Right lobe of liver (tissue), 4 donors: ENCODE measurements at regions not wholly inside any gene's neighbourhood (a gene's known extent, or its start where the extent isn't known, plus 50 kb on each side); places are given as distances from the start of the nearest gene placed in this dataset.

Experiments used
- POLR2A ChIP-seq: fragments of 450-650 bp; IDR thresholded peaks from one replicate; pipeline ENCODE4 v1.6.1; 2017; ENCODE audit warnings: antibody characterized with exemption, mild to moderate bottlenecking
- TF ChIP-seq, protein P1 (sequence below), 4 donors: fragments of 200-600 bp in 3 of 4; fragments of 450-650 bp in 1 of 4; IDR thresholded peaks; one replicate each; pipeline versions ENCODE4 v1.5.1 to v1.8.0; 2016 to 2022; ENCODE audit warnings: antibody characterized with exemption in 4 of 4, mild to moderate bottlenecking in 2 of 4
- donor health status: DM: no; HTN: no; CAD: no.
- donor health status: DM: no; HTN: no; CAD: no.
- donor health status: DM: no; HTN: yes; CAD: no.

DNA sequence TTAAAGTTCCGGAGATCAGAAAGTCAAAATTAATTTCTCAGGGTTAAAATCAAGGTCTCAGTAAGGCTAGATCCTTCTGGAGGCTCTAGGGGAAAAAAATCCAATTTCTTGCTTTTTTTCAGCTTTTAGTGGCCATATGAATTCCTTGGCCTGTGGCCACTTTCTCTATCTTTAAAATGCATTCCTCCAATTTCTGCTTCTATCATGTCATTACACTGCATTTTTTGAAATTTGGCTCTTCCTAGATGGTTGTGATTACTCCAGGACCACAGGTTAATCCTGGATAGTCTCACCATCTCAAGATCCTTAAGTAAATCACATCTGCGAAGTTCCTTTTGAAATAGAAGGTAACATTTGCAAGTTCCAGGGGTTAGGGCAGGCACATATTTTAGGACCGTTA lies 1294.9 kb upstream of the CITED2 start:
- no peak for TF ChIP-seq POLR2A
- TF ChIP-seq, protein P1, sequence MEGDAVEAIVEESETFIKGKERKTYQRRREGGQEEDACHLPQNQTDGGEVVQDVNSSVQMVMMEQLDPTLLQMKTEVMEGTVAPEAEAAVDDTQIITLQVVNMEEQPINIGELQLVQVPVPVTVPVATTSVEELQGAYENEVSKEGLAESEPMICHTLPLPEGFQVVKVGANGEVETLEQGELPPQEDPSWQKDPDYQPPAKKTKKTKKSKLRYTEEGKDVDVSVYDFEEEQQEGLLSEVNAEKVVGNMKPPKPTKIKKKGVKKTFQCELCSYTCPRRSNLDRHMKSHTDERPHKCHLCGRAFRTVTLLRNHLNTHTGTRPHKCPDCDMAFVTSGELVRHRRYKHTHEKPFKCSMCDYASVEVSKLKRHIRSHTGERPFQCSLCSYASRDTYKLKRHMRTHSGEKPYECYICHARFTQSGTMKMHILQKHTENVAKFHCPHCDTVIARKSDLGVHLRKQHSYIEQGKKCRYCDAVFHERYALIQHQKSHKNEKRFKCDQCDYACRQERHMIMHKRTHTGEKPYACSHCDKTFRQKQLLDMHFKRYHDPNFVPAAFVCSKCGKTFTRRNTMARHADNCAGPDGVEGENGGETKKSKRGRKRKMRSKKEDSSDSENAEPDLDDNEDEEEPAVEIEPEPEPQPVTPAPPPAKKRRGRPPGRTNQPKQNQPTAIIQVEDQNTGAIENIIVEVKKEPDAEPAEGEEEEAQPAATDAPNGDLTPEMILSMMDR (IDR thresholded peaks at IDR 0.05), result no peak
